Fibroblast of pulmonary artery (primary cell): ENCODE measurements at regions not wholly inside any gene's neighbourhood (a gene's known extent, or its start where the extent isn't known, plus 50 kb on each side); places are given as distances from the start of the nearest gene placed in this dataset.

Source experiments
- DNase-seq: peaks from one replicate; pipeline ENCODE4 v3.0.0-alpha.2; 2010; ENCODE audit warnings: low read depth
- H3K4me3 ChIP-seq: replicated peaks from 2 replicates; pipeline ENCODE4 v1.5.1; 2011; ENCODE audit warnings: low read depth, mild to moderate bottlenecking, control low read depth, low read length, moderate library complexity
- TF ChIP-seq, protein P1 (sequence below): IDR thresholded peaks from 2 replicates; pipeline ENCODE4 v1.5.1; 2011; ENCODE audit warnings: mild to moderate bottlenecking, control low read depth, low read length, inconsistent platforms; ENCODE audit errors: missing control alignments

DNA sequence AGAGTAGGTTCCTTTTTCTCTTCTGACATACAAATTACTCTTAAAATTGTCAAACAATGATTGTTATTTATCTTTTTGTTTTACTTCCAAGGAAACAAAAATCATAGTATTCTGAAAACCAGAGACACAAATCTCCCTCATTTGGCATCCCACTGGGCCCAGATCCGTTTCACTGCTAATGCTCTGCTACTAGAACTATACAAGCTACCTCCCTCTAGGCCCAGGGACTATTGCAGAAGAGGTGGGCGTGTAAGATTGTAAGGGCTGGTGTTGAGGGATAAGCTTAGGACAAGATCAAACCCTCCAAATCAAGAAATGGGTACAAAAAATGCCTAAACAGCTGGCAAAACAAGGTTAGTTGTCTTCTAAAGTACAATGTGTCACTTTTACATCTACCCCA is 928.9 kb upstream of the CDH10 start:
- DNase-seq: no peak
- no peak overlapping the region for H3K4me3 ChIP-seq
- TF ChIP-seq, protein P1, sequence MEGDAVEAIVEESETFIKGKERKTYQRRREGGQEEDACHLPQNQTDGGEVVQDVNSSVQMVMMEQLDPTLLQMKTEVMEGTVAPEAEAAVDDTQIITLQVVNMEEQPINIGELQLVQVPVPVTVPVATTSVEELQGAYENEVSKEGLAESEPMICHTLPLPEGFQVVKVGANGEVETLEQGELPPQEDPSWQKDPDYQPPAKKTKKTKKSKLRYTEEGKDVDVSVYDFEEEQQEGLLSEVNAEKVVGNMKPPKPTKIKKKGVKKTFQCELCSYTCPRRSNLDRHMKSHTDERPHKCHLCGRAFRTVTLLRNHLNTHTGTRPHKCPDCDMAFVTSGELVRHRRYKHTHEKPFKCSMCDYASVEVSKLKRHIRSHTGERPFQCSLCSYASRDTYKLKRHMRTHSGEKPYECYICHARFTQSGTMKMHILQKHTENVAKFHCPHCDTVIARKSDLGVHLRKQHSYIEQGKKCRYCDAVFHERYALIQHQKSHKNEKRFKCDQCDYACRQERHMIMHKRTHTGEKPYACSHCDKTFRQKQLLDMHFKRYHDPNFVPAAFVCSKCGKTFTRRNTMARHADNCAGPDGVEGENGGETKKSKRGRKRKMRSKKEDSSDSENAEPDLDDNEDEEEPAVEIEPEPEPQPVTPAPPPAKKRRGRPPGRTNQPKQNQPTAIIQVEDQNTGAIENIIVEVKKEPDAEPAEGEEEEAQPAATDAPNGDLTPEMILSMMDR: no peak

DNA sequence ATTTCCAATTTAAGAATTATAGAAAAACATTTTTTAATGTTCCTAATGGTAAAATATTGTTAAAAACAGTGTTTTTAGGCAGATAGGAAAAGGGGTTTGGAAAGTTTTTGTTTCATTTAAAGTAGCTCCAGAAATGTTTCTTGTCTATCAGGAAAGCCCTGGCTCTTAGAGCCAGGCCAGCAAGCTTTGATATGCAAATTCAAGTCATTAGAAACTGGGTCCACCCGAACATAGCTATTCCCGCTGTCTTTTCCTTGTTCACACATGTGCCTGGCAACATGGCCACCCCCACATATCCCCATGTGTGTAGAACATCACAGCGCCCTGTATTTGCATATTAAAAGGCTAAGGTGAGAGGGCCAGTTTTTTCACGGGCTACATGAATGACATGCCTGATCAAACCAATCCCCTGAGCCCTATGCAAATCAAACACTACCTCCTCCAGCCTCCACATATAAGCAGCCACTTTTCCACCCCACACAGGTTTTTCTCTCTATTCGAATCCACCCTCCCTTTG is 925.3 kb upstream of the CDH10 start:
- DNase-seq: no peak
- TF ChIP-seq, protein P1: no peak
- no peak overlapping the region for H3K4me3 ChIP-seq

DNA sequence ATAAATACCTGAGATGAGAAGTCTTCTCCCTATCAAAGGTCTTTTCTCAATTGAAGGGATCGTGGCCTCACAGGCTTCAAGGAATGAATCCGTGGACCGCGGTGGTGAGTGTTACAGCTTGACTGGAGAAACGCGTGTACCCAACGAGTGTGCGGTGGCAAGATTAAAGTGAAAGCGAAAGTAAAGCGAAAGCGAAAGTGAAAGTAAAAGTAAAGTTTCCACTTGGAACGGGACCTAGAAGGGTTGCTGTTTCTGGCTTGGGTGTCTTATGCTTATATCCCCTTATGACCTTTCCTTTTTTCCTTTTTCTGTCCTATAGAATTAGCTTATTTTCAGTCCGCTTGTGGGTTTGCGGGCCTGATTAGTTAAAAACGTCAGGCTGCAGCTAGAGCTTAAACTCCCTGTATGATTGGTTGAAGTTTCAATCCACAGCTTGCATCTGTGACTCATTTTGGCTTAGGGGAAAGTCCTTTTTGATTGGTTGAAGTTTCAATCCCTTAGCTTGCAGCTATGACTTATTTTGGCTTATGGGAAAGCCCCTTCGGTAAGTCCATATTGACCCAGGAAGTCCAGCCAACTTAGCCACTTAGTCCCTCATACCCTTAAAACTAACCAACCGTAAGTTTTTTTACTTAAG is 924.3 kb upstream of the CDH10 start:
- no peak for DNase-seq
- no peak overlapping the region for H3K4me3 ChIP-seq
- TF ChIP-seq, protein P1: no peak

DNA sequence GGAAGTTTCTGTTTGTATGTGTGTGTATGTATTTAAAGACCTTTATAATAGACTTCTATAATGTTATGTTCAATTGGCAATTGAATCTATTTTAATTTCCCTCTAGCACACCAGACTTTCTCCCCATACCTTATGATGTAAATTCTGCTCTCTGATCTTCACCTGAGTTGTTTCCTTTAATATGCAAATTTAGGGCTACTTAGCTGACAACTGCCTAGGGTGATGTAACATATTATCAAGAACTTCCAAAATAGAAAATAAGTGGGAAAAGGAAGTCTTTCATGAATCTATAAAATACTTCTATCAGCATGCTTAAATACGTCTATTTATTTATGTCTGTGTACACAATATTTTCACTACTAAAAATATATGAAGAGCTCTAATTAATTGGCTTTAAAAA is 923.5 kb upstream of the CDH10 start:
- H3K4me3 ChIP-seq: no peak overlapping the region
- DNase-seq: no peak
- TF ChIP-seq, protein P1: no peak

DNA sequence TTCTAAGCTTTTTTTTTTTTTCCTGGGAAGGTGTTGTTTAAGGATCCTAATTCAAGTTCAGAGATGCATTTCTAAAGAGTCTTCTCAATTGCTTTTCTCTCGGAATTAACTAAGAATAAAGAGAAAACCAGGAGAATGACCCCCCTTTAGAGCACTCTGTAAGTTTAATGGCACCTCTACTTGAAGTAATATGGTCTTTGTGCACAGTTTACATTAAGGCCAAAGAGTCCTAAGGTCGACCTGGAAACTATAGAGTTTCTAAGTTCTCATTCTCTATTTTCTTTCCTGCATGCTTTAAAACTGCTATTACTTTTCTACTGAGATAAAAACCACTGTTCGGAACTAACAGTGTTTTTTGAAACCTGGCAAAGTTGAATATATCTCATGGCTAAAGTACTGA is 923.1 kb upstream of the CDH10 start:
- TF ChIP-seq, protein P1: no peak
- DNase-seq: no peak
- no peak overlapping the region for H3K4me3 ChIP-seq

DNA sequence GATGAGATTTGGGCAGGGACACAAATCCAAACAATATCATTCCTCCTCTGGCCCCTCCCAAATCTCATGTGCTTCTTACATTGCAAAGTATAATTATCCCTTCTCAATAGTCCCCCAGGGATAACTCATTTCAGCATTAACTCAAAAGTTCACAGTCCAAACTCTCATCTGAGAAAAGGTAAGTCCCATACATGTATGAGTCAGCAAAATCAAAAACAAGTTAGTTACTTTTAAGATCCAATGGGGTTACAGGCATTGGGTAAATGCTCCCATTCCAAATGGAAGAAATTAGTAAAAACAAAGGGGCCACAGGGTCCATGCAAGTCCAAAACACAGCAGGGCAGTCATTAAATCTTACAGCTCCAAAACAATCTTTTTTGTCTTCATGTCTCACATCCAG is 917.9 kb upstream of the CDH10 start:
- DNase-seq: no peak
- H3K4me3 ChIP-seq: no peak overlapping the region
- TF ChIP-seq, protein P1: no peak

DNA sequence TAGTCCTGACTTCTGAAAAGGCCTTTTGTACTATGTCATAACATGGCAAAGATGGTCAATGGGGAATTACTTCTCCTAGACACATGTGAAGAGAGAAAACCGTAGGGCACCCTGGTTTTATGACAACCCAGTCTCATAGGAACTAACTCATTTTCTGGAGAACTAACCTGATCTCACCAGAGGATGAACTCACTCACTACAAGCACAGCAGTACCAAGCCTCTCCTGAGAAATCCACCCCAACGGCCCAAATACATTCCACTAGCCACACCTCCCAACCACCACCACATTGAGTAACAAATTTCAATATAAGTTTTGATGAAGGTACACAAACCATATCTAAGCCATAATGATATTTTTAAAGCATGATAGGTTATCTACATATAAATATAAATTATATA is 909.3 kb upstream of the CDH10 start:
- TF ChIP-seq, protein P1: no peak
- no peak overlapping the region for H3K4me3 ChIP-seq
- DNase-seq: no peak
